Kidney capillary endothelial cell (primary cell): ENCODE measurements at regions not wholly inside any gene's neighbourhood (a gene's known extent, or its start where the extent isn't known, plus 50 kb on each side); places are given as distances from the start of the nearest gene placed in this dataset.
A peak's percentile ranks its signal among the peaks of the same experiment; 100 is the strongest.

Source experiments
- DNase-seq: peaks from one replicate; pipeline ENCODE4 v3.0.0-alpha.2; 2018; ENCODE audit warnings: low spot score

DNA sequence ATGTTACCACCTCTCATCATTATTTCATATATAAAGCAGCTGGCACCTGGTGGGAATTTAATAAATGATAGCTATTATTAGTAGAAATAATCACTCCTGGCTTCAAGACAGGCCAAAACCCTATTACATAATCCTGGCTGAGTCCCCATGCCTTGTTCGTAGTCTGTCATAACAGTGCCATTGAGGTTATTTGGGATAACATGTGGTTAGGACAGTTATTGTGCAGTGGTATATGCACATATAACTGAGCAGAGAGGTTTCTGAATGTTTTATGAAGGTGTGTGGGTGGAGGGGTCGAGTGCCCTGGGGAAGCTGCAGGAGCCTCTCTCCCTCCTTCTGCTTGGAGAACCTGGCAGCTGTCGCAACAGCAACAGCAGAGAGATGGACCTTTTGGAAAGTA is 162.4 kb upstream of the NABP1 start:
- no peak for DNase-seq

DNA sequence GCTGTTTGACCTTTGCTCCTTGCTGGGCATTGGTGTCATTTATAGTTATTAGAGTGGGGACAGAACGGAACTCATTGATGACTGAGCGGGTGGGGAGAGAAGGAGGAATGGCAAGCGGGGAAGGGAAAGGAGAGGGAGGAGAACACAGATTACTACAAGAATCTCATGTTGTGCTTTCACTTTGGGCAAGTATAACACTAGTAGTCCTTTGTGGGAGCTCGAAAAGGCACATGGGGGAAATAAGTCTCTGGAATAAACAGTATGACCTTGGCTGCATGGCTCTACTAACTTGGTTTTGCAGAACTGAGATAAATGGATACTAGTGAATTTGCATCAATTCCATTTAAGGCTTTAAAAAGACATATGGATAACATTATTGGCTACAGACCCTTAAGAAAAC is 161.7 kb upstream of the NABP1 start:
- no peak for DNase-seq

DNA sequence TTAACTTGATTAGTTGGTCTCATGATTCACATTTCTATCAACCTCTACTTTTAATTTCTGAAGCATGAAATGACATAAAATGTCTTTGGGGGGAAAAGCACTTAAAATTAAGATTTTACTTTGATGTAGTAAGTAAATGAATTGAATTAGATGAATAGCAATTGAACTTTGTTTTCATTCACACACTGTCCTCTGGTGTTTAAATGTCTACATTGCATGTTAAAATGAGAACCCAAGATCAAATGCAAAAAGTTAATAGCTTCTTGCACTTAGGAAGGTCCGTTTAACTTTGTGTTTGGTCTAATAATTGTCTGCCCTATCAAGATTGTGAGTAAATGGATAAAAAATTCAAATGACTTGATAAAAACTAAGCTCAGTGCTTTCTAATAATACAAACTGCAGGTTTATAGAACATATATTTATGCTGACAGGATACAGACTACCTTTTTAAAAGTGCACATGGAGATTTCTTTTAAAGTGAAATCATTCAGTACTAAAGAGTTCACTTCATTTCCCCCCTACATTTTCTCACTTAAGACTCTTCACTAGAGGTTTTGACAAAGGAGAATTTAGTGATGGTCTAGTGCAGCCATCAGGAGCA is 156.2 kb upstream of the NABP1 start:
- DNase-seq: peak; percentile 26

DNA sequence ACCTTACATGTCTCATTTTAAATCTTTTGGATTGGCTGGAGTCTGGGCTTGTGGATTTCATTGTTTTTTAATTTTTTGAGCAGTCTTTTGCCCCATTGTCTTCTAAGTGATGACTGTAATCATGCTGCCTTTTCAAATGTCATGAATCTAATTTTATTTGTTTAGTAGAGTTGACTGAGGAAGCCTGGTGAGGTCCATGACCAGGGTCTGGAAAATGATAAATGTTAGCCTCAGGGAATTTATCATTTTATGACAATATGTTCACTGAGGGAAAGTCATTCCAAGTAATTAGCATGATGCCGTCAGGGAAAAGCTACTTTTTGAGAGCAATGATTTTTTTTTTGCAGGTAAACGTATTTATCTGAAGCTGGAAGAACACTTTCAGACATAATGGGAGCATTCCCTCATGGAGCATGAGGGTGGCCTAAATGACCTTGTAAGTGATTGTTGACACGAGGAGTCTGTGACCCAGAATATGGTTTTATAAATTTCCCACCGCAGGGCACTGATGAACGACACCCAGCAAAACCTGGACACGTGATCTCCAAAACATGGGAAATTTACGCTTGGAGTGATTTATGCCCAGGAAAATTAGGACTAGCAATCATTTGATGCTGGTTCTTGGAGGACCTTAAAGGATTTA is 155.3 kb upstream of the NABP1 start:
- DNase-seq: no peak

DNA sequence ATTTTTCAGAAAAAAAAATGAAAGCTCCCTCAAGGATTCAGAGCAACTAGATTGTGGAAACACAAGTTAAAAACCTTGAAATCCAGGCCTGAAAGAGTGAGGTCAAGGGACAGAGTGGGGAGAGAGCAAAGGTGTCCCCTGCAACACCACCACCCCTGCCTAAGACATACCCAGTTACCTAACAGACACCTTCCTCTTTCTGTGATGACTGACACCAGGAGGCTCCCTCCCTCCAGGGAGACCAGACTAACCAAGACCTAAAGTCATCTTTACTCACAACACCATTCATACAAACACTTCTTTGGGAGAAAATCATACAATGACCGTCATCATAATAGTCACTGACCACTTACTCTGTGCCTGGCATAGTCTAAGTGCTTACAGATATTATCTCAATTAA is 151.8 kb upstream of the NABP1 start:
- DNase-seq: no peak

DNA sequence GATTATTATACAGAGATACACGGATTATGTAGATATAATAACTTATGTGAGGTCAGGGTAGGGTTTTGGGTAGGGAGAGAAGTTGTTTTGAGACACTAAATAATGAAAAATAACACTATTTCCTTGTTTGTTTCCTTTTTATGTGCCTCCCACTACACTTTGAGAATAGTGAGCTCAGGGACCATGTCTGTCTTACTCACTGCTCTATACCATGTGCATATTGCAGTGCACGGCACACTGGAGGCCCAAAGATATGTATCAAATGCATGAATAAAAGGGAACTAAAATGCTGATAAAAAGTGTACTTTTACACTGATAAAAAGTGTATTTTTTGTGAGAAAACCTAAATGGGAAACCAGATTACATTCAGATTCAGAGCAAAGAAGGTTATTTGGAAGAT is 151.4 kb upstream of the NABP1 start:
- no peak for DNase-seq

DNA sequence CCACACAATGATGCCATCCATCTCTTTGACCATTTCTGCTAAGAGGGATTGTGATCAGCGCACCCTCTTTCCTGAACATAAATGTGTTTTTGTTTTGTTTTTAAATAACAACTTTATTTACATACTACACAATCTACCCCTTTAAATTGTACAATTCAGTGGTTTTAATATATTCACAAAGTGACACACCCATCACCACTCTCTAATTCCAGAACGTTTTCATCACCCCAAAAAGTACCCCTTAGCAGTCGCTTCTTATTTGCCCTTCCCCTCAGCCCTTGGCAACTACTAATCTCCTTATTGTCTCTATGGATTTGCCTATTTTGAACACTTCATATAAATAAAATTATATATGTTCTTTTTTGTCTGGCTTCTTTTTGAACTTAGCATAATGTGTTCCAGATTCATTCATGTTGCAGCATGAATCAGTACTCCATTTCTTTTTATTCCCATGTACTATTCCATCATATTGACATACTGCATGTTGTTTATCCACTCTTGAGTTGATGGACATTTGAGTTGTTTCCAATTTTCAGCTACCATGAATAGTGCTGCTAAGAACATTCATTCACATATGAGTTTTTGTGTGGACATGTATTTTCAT is 150.9 kb upstream of the NABP1 start:
- no peak for DNase-seq

DNA sequence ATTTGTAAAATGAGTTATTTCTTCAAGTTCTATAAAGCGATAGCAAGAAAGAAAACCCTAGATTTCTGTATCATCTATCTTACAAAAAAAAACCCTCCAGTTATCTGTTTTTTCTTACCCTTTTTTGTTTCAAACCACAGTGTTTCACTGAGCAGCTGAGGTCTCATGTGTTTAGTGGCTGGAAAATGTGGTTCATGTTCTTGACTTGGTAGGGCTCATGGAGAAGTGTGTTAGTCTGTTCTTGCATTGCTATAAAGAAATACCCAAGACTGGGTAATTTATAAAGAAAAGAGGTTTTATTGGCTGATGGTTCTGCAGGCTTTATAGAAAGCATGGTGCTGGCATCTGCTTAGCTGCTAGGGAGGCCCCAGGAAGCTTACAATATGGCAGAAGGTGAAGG is 147.3 kb upstream of the NABP1 start:
- DNase-seq: no peak

DNA sequence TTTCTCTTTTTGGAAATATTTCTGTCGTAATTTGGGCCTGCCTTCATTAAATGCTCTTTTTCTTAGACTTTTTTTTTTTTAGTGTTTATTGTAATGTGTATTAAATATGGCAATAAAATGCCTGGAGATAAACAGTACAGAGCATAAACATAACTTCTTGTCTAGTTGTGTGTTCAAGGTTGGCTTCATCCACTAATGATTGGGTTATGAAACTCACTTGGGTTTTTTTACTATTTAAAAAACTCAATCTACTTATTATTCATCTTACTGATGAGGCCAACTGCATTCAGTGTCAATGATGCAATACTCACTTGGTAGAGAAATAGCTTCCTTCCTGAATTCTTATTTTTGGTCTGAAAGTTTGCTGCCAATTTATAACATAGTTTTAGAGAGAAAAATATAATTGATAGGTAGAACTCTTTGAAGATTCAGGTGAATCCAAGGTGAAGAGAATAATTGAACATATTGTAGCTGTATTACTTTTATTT is 144.2 kb upstream of the NABP1 start:
- no peak for DNase-seq

DNA sequence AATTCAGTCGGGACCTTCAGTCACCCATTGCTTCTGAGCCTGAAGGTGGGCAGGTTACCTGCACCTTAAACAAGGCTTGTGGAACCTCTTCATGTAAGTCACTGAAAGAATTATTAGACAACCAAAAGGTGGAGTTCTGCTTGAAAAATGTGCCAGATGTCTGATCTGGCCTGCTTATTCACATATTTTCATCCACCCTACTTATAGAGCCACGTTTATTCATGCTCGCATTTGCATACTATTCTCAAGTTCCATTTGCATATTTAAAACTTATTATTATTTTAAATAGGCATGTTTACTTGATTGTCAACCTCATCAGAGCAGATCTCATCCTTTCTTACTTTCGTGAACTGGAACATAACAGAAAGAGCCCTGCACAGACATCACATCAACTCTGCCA is 140.0 kb upstream of the NABP1 start:
- DNase-seq: no peak

DNA sequence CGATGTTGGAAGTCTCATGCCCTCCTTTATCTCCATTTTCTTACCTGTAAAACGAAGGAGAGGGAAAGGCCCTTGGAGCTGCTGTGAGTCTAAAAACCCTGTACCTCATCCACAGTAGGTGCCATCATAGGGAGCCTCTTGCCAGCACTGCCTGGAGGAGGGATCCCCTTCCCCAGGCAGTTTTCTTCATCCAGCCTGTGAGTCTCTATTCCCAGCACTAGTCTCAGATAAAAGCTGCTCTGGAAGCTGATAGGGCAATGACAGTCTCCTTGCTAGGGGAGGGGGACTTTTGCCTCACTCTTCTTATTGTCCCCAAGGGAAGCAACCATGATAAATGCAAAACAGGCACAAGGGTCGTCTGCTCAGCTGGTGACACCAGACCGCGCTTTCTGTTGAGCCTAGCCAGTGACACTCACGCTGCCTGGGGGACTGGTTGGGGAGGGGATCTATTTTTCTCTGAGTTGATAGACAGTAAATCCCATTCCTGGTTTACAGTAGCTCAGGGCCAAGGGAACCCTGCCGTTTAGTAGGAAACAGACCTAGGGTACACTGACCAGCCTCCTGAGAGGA is 139.5 kb upstream of the NABP1 start:
- no peak for DNase-seq

DNA sequence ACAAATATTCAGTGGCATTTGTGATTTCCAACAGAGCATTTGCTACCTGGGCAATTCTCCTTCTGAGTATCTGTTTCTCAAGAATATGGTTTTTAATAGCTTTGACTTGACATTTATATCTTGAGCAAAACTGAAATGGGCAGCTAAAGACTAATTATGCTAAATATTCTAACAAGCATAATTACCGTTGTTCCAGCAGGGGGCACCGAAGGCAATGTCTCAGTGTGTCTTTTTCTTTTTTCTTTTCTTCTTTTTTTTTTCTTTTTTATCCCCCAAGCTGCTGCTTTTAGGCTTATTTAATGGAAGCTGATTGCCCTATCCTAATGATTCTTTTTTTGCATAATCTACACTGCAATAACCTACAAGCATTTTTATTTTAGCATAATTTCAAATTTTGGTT is 138.9 kb upstream of the NABP1 start:
- no peak for DNase-seq

DNA sequence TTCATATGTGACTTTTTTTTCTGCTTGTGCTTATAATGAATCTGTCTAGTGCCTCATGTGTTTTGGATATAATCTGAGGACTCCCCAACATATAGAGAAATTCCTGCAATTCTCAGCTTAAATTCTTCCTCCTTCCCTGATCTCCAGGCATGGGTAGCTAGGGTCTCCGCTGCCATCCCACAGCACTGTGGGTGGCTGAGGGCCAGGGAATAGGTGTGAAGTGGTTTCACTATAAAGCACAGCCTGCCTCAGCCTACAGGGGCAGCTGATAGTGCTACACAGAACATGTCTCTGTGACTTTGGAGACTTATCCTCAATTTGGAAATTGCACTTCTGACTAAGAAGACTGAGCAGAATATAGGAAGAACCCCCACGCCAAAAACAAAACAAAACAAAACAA is 137.3 kb upstream of the NABP1 start:
- no peak for DNase-seq

DNA sequence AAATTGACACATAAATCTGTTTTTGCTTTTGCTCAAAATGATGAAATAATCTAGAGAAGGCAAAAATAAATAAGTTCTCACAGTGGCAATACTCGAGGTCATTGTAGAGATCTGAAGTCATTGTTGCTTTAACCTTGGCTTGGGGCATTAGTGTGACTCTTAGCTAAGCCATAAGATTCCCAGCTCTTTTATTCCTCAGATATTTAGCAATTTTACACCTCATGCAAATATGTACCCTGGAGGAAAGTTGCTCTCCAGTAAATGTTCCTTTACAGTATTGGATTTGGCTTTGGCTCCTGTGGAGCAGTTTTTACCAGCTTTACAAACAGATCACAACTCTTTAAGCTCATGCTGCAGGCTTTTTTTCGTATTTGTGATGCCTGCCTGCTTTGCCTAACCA is 134.2 kb upstream of the NABP1 start:
- no peak for DNase-seq

DNA sequence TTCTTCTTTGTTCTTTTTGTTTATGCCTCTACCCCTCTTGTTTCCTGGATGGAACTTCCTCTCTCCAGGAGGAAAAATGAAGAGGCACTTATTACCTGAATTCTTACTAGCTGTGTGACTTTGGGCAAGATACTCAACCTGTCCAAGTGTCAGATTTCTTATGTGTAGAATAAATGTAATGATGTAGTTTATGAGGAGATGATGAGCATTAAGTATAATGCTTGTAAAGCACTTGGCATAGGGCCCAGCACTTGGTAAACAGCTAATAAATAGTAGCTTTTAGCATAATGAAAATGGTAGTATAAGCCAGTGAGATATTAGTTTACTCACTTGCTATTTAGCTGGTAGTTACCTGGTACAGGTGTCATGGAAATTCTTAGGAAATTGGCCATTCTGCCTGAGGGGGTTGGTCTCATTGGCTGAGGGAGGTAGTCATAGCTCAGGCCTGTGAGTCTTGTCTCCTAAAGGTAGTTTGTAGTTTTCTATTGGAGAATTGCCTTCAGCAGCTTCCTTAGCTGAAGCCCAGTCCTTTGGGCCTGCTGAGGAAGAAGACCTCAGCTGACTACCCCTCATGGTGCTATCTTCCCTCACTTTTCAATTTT is 133.4 kb upstream of the NABP1 start:
- no peak for DNase-seq

DNA sequence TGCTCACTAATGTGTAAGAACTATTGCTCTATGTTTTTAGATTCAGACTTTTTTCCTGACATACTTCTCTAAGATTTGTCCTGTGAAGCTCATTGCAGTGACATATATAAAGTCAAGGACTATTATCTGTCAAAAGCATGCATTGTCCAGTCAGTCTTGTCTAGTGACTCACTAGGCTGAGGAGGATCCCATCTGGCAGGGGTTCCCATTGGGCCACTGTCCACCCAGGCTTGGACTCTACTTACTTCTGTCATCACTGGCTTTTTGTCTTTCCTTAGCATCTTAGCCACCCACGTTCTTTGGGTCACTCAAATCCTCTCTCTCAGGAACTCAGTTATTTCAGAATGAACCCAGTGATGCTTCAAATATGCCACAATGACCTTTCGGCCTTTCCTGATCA is 132.6 kb upstream of the NABP1 start:
- no peak for DNase-seq

DNA sequence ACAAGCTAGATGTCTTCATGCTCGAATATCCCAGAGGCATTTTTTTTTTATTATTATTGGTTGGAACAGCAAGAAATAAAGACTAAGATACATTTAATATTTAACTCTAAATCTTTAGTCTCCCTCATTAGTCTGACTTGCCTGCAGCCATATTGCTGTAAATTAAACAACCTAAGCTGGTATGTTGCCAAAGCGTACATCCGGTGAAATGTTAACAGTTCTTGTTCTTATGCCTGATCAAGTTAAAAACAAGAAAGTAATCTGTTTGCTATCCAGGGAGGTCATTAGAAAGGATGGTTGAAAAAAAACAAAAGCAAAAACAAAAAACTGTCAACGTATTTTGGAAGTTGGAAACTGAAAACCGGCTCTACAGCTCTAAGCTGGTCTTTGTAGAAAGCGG is 125.9 kb upstream of the NABP1 start:
- no peak for DNase-seq

DNA sequence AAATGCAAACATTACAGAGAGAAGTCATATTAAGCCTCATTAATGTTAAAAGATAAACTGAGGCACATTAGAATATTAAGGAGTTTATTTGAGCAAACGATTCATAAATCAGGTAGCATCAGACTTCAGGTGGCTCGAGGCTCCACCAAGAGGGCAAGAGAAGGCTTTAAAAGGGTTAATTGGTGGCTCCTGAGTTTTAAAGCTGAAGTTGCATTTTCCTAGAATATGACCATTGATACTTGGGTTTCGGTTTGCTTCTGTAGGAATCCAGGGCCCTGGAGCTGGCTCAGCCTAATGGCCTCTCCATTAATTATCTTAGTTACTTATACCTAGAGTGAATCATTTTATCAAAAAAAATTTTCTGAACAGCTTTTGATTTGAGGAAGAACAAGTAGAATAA is 123.7 kb upstream of the NABP1 start:
- no peak for DNase-seq

DNA sequence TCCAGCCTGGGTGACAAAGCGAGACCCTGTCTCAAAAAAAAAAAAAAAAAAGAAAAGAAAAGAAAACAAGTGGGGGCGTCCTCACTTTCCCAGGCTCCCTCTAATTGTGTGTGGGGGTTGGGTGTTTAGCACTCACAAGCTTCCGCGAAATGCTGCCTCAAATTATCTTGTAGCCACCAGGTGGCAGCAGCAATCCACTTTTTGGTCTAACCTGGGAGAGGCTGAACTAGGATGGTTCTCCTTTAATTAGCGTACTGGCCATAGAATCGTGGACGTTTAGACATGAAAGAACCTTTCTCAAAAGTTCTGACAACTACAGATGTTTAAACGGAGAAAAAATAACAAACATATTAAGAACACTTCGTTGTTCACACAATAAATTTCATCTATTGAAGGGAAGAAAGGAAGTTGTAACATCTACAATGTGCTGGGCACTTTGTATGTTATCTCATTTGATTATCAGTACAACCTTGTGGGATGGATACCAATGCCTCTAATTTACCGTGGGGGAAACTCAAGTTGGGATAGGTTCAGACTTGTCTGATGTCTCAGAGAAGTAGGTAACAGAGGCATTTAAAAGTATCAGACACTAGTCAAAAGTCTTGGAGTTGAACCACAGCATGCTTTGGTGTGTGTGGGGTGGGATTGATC is 122.7 kb upstream of the NABP1 start:
- peak; percentile 68 for DNase-seq

DNA sequence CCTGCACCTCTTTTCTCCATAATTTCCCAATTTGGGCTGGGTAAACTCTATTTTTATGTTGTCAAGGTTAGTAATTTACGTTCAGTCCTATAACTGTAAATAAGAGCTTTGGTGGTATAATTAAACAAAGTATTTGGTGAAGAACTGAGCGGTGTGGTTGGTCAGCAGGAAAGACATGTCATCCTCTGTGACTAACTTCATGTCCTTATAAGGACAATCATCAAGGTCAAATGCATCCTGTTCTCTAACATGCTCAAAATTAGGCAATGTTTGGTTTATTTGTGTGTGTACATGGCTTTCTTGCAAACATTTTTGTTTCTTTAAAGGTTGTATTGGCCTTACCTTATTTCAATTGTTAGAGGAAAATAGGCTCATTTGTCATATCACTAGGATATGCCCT is 121.5 kb upstream of the NABP1 start:
- DNase-seq: peak; percentile 52

DNA sequence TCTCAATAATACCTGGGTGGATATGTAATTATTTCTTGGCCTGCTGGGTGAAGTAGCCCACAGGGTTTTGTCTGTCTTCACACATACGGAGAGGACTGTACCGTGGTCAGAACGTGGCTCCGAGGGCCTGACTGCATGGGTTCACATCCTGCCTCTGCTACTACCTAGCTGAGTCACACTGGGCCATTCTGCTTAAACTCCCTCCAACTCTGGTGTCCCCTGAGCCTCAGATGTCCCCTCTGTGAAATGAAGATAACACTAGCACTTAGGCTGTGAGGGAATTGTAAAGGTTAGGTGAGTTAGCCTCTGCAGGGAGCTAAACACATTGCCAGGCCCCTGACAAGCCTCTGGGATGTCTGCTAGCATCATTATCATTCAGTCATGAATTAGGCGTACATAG is 120.1 kb upstream of the NABP1 start:
- DNase-seq: no peak

DNA sequence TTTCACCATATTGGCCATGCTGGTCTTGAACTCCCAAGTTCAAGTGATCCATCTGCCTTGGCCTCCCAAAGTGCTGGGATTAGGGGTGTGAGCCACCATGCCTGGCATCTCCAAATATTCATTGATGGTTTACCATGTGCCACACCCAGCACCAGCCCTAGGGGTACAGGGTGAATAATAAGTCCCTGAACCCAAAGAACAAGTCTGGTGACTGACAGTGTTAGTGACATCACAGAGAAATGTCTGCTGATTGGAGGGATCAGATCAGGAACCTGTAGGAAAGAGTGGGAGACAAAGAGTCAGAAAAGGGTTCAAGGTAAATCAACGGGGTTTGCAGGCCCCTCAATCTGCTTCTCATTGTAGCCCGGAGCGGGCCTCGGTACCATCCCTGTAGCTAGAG is 118.4 kb upstream of the NABP1 start:
- no peak for DNase-seq
